HepG2 (cell line): ENCODE measurements at regions not wholly inside any gene's neighbourhood (a gene's known extent, or its start where the extent isn't known, plus 50 kb on each side); places are given as distances from the start of the nearest gene placed in this dataset.

Source experiments
- ATAC-seq: fragments of 200-7000 bp; cut with Tn5 transposase; 3 replicates; pipeline ENCODE4 v1.9.1; 2020; ENCODE audit warnings: mild to moderate bottlenecking, moderate library complexity
- BruUV-seq: library from RNA; stranded (reverse); fragments of 400-500 nt; replicated peaks from 2 replicates; lab custom pipeline; 2021; lab: Mats Ljungman, UMichigan
- CTCF ChIA-PET: fragments of 300-600 bp; formaldehyde crosslinking; extraction: SDS; loops from one replicate; lab custom pipeline; 2021; ENCODE audit warnings: low total read pairs, inconsistent platforms, low intra/inter-chr PET ratio; lab: Yijun Ruan, JAX
- POLR2A ChIA-PET: fragments of 350-600 bp; sonication (Branson Sonifier 250); formaldehyde crosslinking; loops from one replicate; lab custom pipeline; 2020; ENCODE audit warnings: antibody characterized with exemption, inconsistent platforms; lab: Yijun Ruan, JAX
- DNase-seq: peaks from one replicate; pipeline ENCODE4 v3.0.0-alpha.2; 2015; ENCODE audit warnings: low spot score
- FAIRE-seq: peaks from 3 replicates; lab custom pipeline; 2011; peaks lifted over from hg19 to GRCh38; lab: Jason Lieb, UNC
- H2AFZ ChIP-seq: one replicate; pipeline ENCODE4 v1.6.1; 2011; ENCODE audit warnings: low read length, inconsistent platforms
- H3K27ac ChIP-seq: fragments of 300-600 bp; 3 replicates; pipeline ENCODE4 v1.8.0; 2011; ENCODE audit warnings: mixed run types, mild to moderate bottlenecking, mixed read lengths, low read length, inconsistent platforms; ENCODE audit not compliant: insufficient read depth; ENCODE audit errors: extremely low read length
- H3K27me3 ChIP-seq, 2 experiments: fragments of 200-600 bp in 1 of 2; 2 replicates in 1 of 2; 3 replicates in 1 of 2; pipeline versions ENCODE4 v1.6.0 to v1.8.0; 2011; ENCODE audit warnings: low read length in 2 of 2, mild to moderate bottlenecking in 2 of 2, moderate library complexity in 2 of 2, inconsistent platforms in 1 of 2; ENCODE audit not compliant: insufficient read depth in 2 of 2, control insufficient read depth in 1 of 2
- H3K36me3 ChIP-seq, 2 experiments: fragments of 200-600 bp in 1 of 2; replicated peaks in 1 of 2; 2 replicates in 1 of 2; 3 replicates in 1 of 2; pipeline versions ENCODE4 v1.5.1 to v1.8.0; 2011; ENCODE audit warnings: low read length in 2 of 2, inconsistent platforms in 1 of 2; ENCODE audit not compliant: insufficient read depth in 2 of 2, control insufficient read depth in 1 of 2
- H3K4me1 ChIP-seq: 2 replicates; pipeline ENCODE4 v1.5.1; 2012; ENCODE audit warnings: low read length, inconsistent platforms; ENCODE audit not compliant: insufficient read depth
- H3K4me2 ChIP-seq: 2 replicates; pipeline ENCODE4 v1.6.0; 2011; ENCODE audit warnings: low read depth, low read length, inconsistent platforms
- H3K4me3 ChIP-seq, 3 experiments: fragments of 200-600 bp in 1 of 3; sonication (generic), shearing (Covaris generic) in 1 of 3; replicated peaks in 1 of 3; 2 replicates each; pipeline ENCODE4 v1.5.1; 2011 to 2016; ENCODE audit warnings: low read length in 3 of 3, inconsistent platforms in 2 of 3, low read depth in 2 of 3, mild to moderate bottlenecking in 2 of 3, control low read depth in 1 of 3, mixed read lengths in 1 of 3; ENCODE audit not compliant: insufficient read depth in 1 of 3
- H3K79me2 ChIP-seq: one replicate; pipeline ENCODE4 v1.6.1; 2011; ENCODE audit warnings: low read length, inconsistent platforms; ENCODE audit not compliant: insufficient read depth
- H3K9ac ChIP-seq: 2 replicates; pipeline ENCODE4 v1.6.0; 2011; ENCODE audit warnings: mild to moderate bottlenecking, low read depth, low read length, inconsistent platforms; ENCODE audit not compliant: insufficient read depth
- H3K9me3 ChIP-seq: 2 replicates; pipeline ENCODE4 v1.5.1; 2012; ENCODE audit warnings: mild to moderate bottlenecking, low read length
- H4K20me1 ChIP-seq: 2 replicates; pipeline ENCODE4 v1.6.0; 2011; ENCODE audit warnings: inconsistent platforms, mild to moderate bottlenecking, low read length, moderate library complexity; ENCODE audit not compliant: insufficient read depth
- CREB1 ChIP-seq, 2 experiments: fragments of 450-650 bp in 1 of 2; IDR thresholded peaks; 2 replicates each; pipeline ENCODE4 v1.6.1; 2016 to 2017; ENCODE audit warnings: control low read depth in 1 of 2, mild to moderate bottlenecking in 1 of 2, missing compliant biosample characterization in 1 of 2, missing genetic modification characterization in 1 of 2
- POGK ChIP-seq: sonication (generic); formaldehyde crosslinking; conservative IDR thresholded peaks from 2 replicates; pipeline ENCODE4 v1.8.0; 2022; ENCODE audit warnings: mild to moderate bottlenecking, moderate library complexity, missing genetic modification reagents
- TOPORS ChIP-seq: sonication (generic); formaldehyde crosslinking; IDR thresholded peaks from 2 replicates; pipeline ENCODE4 v1.8.0; 2023; ENCODE audit warnings: mild to moderate bottlenecking, missing genetic modification reagents
- ZBTB14 ChIP-seq: sonication (generic); formaldehyde crosslinking; IDR thresholded peaks from 2 replicates; pipeline ENCODE4 v1.4.0; 2020; ENCODE audit warnings: missing genetic modification reagents
- in situ Hi-C: cut with HindIII; loops from 2 replicates; pipeline ENCODE4 v1.10.0; 2017; ENCODE audit warnings: low pct_unique_long_range_greater_than_20kb; ENCODE audit not compliant: extremely low pct_ligation_motif_present
- intact Hi-C: fragments of 100-400 bp; cut with micrococcal nuclease; formaldehyde crosslinking; loops from one replicate; pipeline ENCODE4 v1.10.0; 2022; ENCODE audit not compliant: unreplicated experiment

DNA sequence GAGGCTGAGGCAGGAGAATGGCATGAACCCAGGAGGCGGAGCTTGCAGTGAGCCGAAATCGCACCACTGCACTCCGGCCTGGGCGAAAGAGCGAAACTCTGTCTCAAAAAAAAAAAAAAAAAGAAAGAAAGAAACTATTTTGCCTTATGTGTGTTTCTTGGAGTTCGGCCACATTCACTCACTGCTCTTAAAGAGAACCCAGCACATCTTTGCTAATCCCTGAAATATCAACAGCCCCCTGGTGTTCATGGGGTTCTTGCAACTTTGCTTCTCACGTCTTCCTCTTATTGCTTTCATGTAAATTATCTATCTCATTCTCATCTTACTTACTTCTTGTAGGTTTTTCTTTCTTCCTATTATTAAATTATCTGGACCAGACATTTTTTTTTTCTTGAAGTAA, 126.3 kb upstream of the ASTN2 start (continued):
- TF ChIP-seq ZBTB14, result no peak
- TF ChIP-seq, all 625 proteins: peak for 0

DNA sequence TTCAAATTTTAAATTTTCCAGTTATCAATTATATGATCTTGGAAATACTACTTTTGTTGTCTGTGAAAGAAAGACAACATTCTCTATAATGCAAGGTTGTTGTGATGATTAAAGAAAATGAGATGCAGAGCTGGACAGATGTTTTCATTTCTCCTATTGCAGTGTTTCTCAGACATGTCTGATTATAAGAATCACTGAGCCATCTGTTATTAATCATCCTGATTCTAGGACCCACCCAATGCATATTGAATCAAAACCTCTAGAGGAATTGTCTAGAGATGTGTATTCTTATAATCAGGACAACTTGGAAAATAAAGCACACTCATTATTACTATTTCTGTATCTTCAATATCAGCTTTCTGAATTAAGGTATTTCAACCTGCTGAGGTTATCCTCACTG, 121.1 kb upstream of the ASTN2 start:
- no peak overlapping the region for H3K4me3 ChIP-seq
- no peak for DNase-seq
- no peaks in the 10 kb centered on the region for H4K20me1 ChIP-seq
- ATAC-seq, result no peak
- BruUV-seq, result no TSS peak
- no peaks in the 10 kb centered on the region for H3K36me3 ChIP-seq
- H3K4me2 ChIP-seq, result no peak overlapping the region
- intact Hi-C loops, result loop anchor here (5.0 kb wide), 1 partner anchor 49 kb away; no protein-coding TSS in a partner anchor
- TF ChIP-seq CREB1 (IDR thresholded peaks at IDR 0.05) (no peak), CREB1 (CRISPR knock-in tag; IDR thresholded peaks at IDR 0.05) (no peak), TOPORS (CRISPR knock-in tag) (no peak), POGK (no peak)
- no peaks in the 10 kb centered on the region for H3K4me1 ChIP-seq
- H3K27me3 ChIP-seq, result no peaks in the 10 kb centered on the region
- H3K27ac ChIP-seq, result no peak overlapping the region
- no peak for FAIRE-seq
- no peak overlapping the region for H3K9ac ChIP-seq
- CTCF ChIA-PET, result no interaction called here
- POLR2A ChIA-PET, result no interaction called here
- H3K79me2 ChIP-seq, result no peaks in the 10 kb centered on the region
- H2AFZ ChIP-seq, result no peak overlapping the region
- in situ Hi-C loops, result no loop called here
- H3K9me3 ChIP-seq, result no peaks in the 10 kb centered on the region
